B cell (primary cell): ENCODE measurements at regions not wholly inside any gene's neighbourhood (a gene's known extent, or its start where the extent isn't known, plus 50 kb on each side); places are given as distances from the start of the nearest gene placed in this dataset.

Experiments
- EZH2 ChIP-seq: IDR thresholded peaks from 2 replicates; pipeline ENCODE4 v1.6.1; 2012; ENCODE audit warnings: borderline replicate concordance, low read depth, mild to moderate bottlenecking, moderate library complexity, low read length; ENCODE audit not compliant: insufficient read depth, poor library complexity, severe bottlenecking
- TF ChIP-seq, protein P1 (sequence below): fragments of 200-600 bp; IDR thresholded peaks from one replicate; pipeline ENCODE4 v1.8.0; 2022; ENCODE audit warnings: antibody characterized with exemption, mild to moderate bottlenecking

DNA sequence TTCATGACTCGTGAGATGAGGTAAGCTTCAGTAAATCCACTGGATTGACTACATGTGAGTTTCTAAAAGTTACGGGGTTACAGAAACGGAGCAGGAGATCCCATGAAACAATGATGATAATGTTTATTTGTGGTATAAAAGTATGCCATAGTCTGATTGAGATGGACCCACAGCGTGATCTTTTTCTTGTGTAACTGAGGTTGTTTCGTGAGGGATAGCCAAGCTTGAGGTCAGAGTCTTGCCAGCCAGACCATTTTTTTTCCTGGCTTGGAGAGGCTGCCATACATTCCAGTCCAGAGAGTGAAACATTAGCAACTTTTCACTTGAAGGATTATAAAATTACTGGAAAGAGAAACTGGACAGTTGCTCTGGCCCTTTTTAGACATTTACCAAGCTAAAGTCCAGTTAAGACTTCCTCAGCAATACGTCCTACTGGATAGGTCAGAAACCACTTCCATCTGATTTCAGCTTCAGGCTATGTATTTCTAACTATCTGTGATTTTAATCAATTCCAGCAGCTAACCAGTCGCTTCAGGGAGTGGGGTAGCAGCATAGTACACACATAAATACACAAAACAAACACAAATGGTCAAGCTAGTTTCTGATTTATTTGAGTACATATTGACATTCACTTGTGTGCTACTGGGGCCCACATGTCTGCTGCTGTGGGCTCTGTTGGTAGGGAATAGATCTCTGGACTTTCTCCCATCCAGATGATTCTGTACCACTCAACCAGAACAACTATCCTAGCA, 194.6 kb downstream of the POSTN start:
- TF ChIP-seq EZH2, result no peak
- TF ChIP-seq, protein P1, sequence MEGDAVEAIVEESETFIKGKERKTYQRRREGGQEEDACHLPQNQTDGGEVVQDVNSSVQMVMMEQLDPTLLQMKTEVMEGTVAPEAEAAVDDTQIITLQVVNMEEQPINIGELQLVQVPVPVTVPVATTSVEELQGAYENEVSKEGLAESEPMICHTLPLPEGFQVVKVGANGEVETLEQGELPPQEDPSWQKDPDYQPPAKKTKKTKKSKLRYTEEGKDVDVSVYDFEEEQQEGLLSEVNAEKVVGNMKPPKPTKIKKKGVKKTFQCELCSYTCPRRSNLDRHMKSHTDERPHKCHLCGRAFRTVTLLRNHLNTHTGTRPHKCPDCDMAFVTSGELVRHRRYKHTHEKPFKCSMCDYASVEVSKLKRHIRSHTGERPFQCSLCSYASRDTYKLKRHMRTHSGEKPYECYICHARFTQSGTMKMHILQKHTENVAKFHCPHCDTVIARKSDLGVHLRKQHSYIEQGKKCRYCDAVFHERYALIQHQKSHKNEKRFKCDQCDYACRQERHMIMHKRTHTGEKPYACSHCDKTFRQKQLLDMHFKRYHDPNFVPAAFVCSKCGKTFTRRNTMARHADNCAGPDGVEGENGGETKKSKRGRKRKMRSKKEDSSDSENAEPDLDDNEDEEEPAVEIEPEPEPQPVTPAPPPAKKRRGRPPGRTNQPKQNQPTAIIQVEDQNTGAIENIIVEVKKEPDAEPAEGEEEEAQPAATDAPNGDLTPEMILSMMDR, result no peak
